Adrenal gland (tissue), 9 donors: ENCODE measurements at regions not wholly inside any gene's neighbourhood (a gene's known extent, or its start where the extent isn't known, plus 50 kb on each side); places are given as distances from the start of the nearest gene placed in this dataset.

ENCODE experiments used
- DNase-seq, 7 donors: peaks; one replicate each; pipeline ENCODE4 v3.0.0-alpha.2; 2019 to 2020
- H3K27ac ChIP-seq, 5 donors: fragments of 200-600 bp; sonication (generic) in 4 of 5; 1 replicate in 3 of 5; 2 replicates in 2 of 5; pipeline versions ENCODE4 v1.5.1 to v1.8.0; 2016 to 2020; ENCODE audit warnings: mild to moderate bottlenecking in 1 of 5
- H3K27me3 ChIP-seq: fragments of 200-600 bp; 2 replicates; pipeline ENCODE4 v1.8.0; 2021
- H3K36me3 ChIP-seq, 2 donors: fragments of 200-600 bp; replicated peaks in 1 of 2; 1 replicate in 1 of 2; 2 replicates in 1 of 2; pipeline versions ENCODE4 v1.5.1 to v1.8.0; 2018 to 2022
- H3K4me1 ChIP-seq, 2 donors: fragments of 200-600 bp; replicated peaks in 1 of 2; 1 replicate in 1 of 2; 2 replicates in 1 of 2; pipeline versions ENCODE4 v1.5.1 to v1.8.0; 2018 to 2021
- H3K4me3 ChIP-seq, 4 donors: fragments of 200-600 bp; sonication (generic) in 3 of 4; one replicate each; pipeline ENCODE4 v1.5.1; 2016 to 2018
- H3K9me3 ChIP-seq, 3 donors: fragments of 200-600 bp; sonication (generic) in 1 of 3; replicated peaks in 1 of 3; 1 replicate in 2 of 3; 2 replicates in 1 of 3; pipeline versions ENCODE4 v1.5.1 to v1.8.0; 2016 to 2021
- POLR2A ChIP-seq, 2 donors: fragments of 450-650 bp; IDR thresholded peaks; one replicate each; pipeline ENCODE4 v1.6.1; 2017; ENCODE audit warnings: antibody characterized with exemption in 2 of 2, mild to moderate bottlenecking in 2 of 2, moderate library complexity in 1 of 2
- WGBS, 4 donors: extraction: QIAGEN DNeasy Blood & Tissue Kit in 2 of 4; methylation state at CpG; one replicate each; pipeline versions ENCODE4 v1.1.5 to v1.1.7; 2013 to 2017; 5-methylcytosine and 5-hydroxymethylcytosine counted together
- intact Hi-C, 2 donors: fragments of 100-400 bp; cut with DNase I; formaldehyde crosslinking; loops; one replicate each; pipeline versions ENCODE4 v1.14.1 to v1.15.0; 2022 to 2023
- TF ChIP-seq, protein P1 (sequence below), 6 experiments: fragments of 450-650 bp in 4 of 6; fragments of 200-600 bp in 2 of 6; sonication (generic) in 1 of 6; IDR thresholded peaks; 1 replicate in 5 of 6; 2 replicates in 1 of 6; pipeline versions ENCODE4 v1.5.1 to v1.8.0; 2016 to 2021; ENCODE audit warnings: antibody characterized with exemption in 6 of 6, mild to moderate bottlenecking in 2 of 6, moderate library complexity in 1 of 6
- donor health status: healthy with polysubstance abuse.
- donor health status: Bipolar disorder and iron deficiency.
- donor health status: DM: yes; HTN: yes; CAD: no.
- donor health status: DM: no; HTN: no; CAD: no.
- donor health status: DM: no; HTN: no; CAD: no.

DNA sequence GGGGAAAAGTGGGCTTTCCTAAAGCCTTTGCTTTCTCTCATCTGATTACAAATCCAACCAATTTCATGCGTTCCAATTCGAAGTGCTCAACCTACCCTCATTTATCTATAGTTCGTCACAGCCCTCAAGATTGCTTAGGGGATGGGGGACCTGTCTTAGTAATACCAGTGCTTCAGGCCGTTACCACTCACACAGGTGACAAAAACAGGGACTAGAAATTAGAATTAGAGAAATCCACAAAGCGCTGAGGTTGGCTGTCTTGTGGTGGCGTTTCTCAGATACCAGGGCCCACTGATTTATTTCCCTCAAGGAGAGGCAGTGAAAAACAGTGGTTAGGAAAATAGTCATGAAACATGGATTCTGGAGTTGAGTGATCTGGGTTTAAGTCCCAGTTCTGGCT, 121.6 kb upstream of the SPACA1 start:
- no peak for DNase-seq
- Histone ChIP-seq H3K27ac (no peak overlapping the region), H3K36me3 (no peaks in the 10 kb centered on the region), H3K27me3 (no peaks in the 10 kb centered on the region), H3K4me1 (no peaks in the 10 kb centered on the region), H3K9me3 (no peaks in the 10 kb centered on the region), H3K4me3 (no peak overlapping the region)
- no peak for TF ChIP-seq POLR2A (IDR thresholded peaks at IDR 0.05)
- TF ChIP-seq, protein P1, sequence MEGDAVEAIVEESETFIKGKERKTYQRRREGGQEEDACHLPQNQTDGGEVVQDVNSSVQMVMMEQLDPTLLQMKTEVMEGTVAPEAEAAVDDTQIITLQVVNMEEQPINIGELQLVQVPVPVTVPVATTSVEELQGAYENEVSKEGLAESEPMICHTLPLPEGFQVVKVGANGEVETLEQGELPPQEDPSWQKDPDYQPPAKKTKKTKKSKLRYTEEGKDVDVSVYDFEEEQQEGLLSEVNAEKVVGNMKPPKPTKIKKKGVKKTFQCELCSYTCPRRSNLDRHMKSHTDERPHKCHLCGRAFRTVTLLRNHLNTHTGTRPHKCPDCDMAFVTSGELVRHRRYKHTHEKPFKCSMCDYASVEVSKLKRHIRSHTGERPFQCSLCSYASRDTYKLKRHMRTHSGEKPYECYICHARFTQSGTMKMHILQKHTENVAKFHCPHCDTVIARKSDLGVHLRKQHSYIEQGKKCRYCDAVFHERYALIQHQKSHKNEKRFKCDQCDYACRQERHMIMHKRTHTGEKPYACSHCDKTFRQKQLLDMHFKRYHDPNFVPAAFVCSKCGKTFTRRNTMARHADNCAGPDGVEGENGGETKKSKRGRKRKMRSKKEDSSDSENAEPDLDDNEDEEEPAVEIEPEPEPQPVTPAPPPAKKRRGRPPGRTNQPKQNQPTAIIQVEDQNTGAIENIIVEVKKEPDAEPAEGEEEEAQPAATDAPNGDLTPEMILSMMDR (IDR thresholded peaks at IDR 0.05), result no peak
- WGBS, 4 donors, result 84 to 91% (median 89%) methylated on average over 6 of the region's 6 CpGs
- intact Hi-C loops, result loop anchor here in 1 of 2 donors (5.0 to 10.0 kb wide), 3 partner anchors 89 to 946 kb away; no protein-coding TSS in a partner anchor

DNA sequence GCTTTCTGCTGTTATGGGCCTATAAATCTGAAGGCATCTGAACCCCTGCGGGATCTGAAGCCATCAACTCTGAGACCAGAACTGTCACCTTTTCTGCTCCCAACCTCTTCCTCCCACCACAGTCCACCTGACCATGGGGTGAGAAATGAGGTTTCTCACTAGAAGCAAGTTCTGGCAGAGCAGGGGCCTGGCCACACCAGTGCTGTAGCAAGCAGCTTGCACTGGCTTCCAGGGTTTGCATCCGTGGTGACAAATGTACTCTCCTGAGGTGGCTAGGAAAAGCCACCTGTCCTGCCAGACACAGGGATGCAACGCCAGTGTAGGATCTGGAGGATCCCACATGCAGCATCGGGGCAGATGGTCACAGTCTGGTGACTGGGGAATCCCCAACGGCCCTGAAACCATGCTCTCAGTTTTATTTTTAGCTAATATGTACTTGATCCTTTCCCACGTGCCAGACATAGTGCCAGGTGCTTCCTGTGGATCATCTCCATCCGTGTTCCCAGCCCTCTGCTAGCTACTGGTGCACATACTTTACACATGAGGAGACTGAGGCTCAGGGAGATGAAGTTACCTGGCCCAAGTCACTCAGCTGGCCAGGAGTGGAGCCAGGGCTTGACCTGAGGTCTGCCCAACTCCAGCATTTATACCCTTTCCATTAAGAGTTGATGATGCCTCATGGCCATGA, 122.1 kb upstream of the SPACA1 start:
- no peak overlapping the region for H3K27ac ChIP-seq
- H3K4me1 ChIP-seq, result no peaks in the 10 kb centered on the region
- 53 to 69% (median 60%) methylated on average over 5 to 7 of the region's 7 CpGs for WGBS, 4 donors
- intact Hi-C loops, result loop anchor here in 1 of 2 donors (5.0 to 10.0 kb wide), 3 partner anchors 88 to 947 kb away; no protein-coding TSS in a partner anchor
- no peak for TF ChIP-seq POLR2A (IDR thresholded peaks at IDR 0.05)
- TF ChIP-seq, protein P1 (IDR thresholded peaks at IDR 0.05), result no peak
- no peaks in the 10 kb centered on the region for H3K36me3 ChIP-seq
- no peaks in the 10 kb centered on the region for H3K27me3 ChIP-seq
- no peak overlapping the region for H3K4me3 ChIP-seq
- no peaks in the 10 kb centered on the region for H3K9me3 ChIP-seq
- DNase-seq, result no peak

DNA sequence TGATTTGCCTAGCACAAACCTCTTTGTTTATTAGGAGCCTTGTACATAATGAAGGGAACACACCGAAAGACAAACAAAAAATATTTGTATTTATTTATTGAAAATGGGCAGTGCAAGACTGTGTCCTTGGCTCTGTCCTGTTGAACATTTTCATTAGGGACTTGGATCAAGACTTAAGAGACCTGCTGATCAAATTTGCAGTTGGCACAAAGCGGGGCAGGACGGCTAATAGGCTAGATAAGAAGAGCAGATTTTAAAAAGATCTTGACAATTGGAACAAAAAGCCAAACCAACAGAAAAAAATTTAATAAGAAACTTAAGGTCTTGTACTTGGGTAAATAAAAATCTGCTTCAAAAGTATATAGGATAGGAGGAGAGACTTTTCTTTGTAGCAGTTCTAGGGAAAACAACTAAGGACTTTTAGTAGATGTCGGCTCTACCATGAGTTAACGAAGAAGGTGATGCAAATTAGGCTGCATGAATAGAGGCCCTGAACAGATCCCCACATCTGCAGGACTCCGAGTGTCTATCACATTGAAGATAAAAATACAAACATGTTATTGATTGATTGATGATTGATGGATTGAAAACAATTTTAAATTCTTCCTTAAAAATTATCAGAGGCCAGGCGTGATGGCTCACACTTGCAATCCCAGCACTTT, 124.1 kb upstream of the SPACA1 start:
- intact Hi-C loops, result loop anchor here in 1 of 2 donors (10.0 kb wide), 1 partner anchor 861 kb away; no protein-coding TSS in a partner anchor

DNA sequence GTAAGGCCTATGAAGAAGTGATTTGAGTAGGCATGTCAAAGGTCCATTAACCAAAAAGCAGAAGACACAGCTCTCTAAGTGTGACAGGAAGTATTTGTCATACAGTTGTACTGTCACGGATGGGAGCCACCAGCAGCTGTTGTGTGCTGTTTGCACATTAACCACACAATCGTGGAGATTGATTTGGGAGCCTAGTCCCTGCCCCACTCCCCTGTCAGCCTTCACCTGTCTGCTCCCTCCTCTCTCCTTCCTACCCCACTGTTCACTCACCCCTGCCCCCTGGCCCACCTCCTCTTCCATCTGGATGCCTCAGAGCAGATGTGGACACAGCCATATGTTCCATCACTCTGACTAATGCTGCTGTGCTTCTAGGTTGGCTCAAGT, 124.7 kb upstream of the SPACA1 start:
- 46 to 63% (median 54%) methylated on average over 2 of the region's 2 CpGs for WGBS, 4 donors
- Histone ChIP-seq H3K36me3 (no peaks in the 10 kb centered on the region), H3K27me3 (no peaks in the 10 kb centered on the region), H3K9me3 (no peaks in the 10 kb centered on the region), H3K27ac (no peak overlapping the region), H3K4me1 (no peaks in the 10 kb centered on the region), H3K4me3 (no peak overlapping the region)
- intact Hi-C loops, result loop anchor here in 1 of 2 donors (10.0 kb wide), 1 partner anchor 862 kb away; no protein-coding TSS in a partner anchor
- DNase-seq, result no peak
- no peak for TF ChIP-seq POLR2A (IDR thresholded peaks at IDR 0.05)
- TF ChIP-seq, protein P1 (IDR thresholded peaks at IDR 0.05), result no peak

More for the DNA sequence above, 124.1 kb upstream of the SPACA1 start:
- 86 to 89% (median 87%) methylated on average over 7 of the region's 7 CpGs for WGBS, 4 donors
- Histone ChIP-seq H3K27me3 (no peaks in the 10 kb centered on the region), H3K27ac (no peak overlapping the region), H3K36me3 (no peaks in the 10 kb centered on the region), H3K4me1 (no peaks in the 10 kb centered on the region), H3K9me3 (no peaks in the 10 kb centered on the region), H3K4me3 (no peak overlapping the region)
- no peak for DNase-seq
- no peak for TF ChIP-seq POLR2A (IDR thresholded peaks at IDR 0.05)
- TF ChIP-seq, protein P1 (IDR thresholded peaks at IDR 0.05), result no peak
